Neuron (in vitro differentiated cells): ENCODE measurements at regions not wholly inside any gene's neighbourhood (a gene's known extent, or its start where the extent isn't known, plus 50 kb on each side); places are given as distances from the start of the nearest gene placed in this dataset.

Source experiments
- H2AFZ ChIP-seq: one replicate; pipeline ENCODE4 v1.6.1; 2013; ENCODE audit warnings: low read depth, mild to moderate bottlenecking, inconsistent platforms, low read length, moderate library complexity
- H3K27me3 ChIP-seq: one replicate; pipeline ENCODE4 v1.6.1; 2013; ENCODE audit warnings: low read length; ENCODE audit not compliant: insufficient read depth
- H3K36me3 ChIP-seq: one replicate; pipeline ENCODE4 v1.6.1; 2013; ENCODE audit warnings: low read length; ENCODE audit not compliant: insufficient read depth
- H3K4me1 ChIP-seq: one replicate; pipeline ENCODE4 v1.6.1; 2013; ENCODE audit warnings: low read length; ENCODE audit not compliant: insufficient read depth
- H3K4me3 ChIP-seq: 2 replicates; pipeline ENCODE4 v1.5.1; 2013; ENCODE audit warnings: mild to moderate bottlenecking, low read length, moderate library complexity
- H3K9me3 ChIP-seq: one replicate; pipeline ENCODE4 v1.6.1; 2013; ENCODE audit warnings: low read length

- no peaks in the 10 kb centered on the region for H3K36me3 ChIP-seq
- no peaks in the 10 kb centered on the region for H3K9me3 ChIP-seq
- no peak overlapping the region for H3K4me3 ChIP-seq
Measured at GRCh38 chr2:22481486-22482259, 903.3 kb upstream of the KLHL29 start.

GRCh38 chr2:22483036-22483435 lies 901.9 kb upstream of the KLHL29 start:
- Histone ChIP-seq H3K36me3 (no peaks in the 10 kb centered on the region), H3K4me3 (no peak overlapping the region), H3K4me1 (peaks cover 9% of the 10 kb centered on the region), H2AFZ (no peak overlapping the region), H3K27me3 (no peaks in the 10 kb centered on the region), H3K9me3 (no peaks in the 10 kb centered on the region)

More at GRCh38 chr2:22481486-22482259, 903.3 kb upstream of the KLHL29 start:
- no peaks in the 10 kb centered on the region for H3K27me3 ChIP-seq
- no peaks in the 10 kb centered on the region for H3K4me1 ChIP-seq
- H2AFZ ChIP-seq: no peak overlapping the region

- Histone ChIP-seq H3K27me3 (no peaks in the 10 kb centered on the region), H3K9me3 (no peaks in the 10 kb centered on the region), H3K4me1 (peaks cover 9% of the 10 kb centered on the region), H3K4me3 (no peak overlapping the region), H2AFZ (no peak overlapping the region), H3K36me3 (no peaks in the 10 kb centered on the region)
Measured at GRCh38 chr2:22485486-22485885, 899.5 kb upstream of the KLHL29 start.

GRCh38 chr2:22486343-22486742 lies 898.6 kb upstream of the KLHL29 start:
- H3K9me3 ChIP-seq: no peaks in the 10 kb centered on the region
- peaks cover 9% of the 10 kb centered on the region for H3K4me1 ChIP-seq
- H3K27me3 ChIP-seq: no peaks in the 10 kb centered on the region
- H3K36me3 ChIP-seq: no peaks in the 10 kb centered on the region
- no peak overlapping the region for H2AFZ ChIP-seq
- H3K4me3 ChIP-seq: no peak overlapping the region

- Histone ChIP-seq H3K36me3 (no peaks in the 10 kb centered on the region), H2AFZ (no peak overlapping the region), H3K4me1 (peaks cover 9% of the 10 kb centered on the region), H3K4me3 (no peak overlapping the region), H3K9me3 (no peaks in the 10 kb centered on the region), H3K27me3 (no peaks in the 10 kb centered on the region)
Measured at GRCh38 chr2:22487036-22487435, 897.9 kb upstream of the KLHL29 start.

GRCh38 chr2:22487541-22487940 lies 897.4 kb upstream of the KLHL29 start:
- Histone ChIP-seq H3K4me3 (no peak overlapping the region), H3K36me3 (no peaks in the 10 kb centered on the region), H3K9me3 (no peaks in the 10 kb centered on the region), H2AFZ (no peak overlapping the region), H3K27me3 (no peaks in the 10 kb centered on the region), H3K4me1 (peaks cover 9% of the 10 kb centered on the region)

- Histone ChIP-seq H2AFZ (no peak overlapping the region), H3K9me3 (no peaks in the 10 kb centered on the region), H3K36me3 (no peaks in the 10 kb centered on the region), H3K4me3 (no peak overlapping the region), H3K27me3 (no peaks in the 10 kb centered on the region), H3K4me1 (peaks cover 9% of the 10 kb centered on the region)
Measured at GRCh38 chr2:22491442-22491841, 893.5 kb upstream of the KLHL29 start.

- H3K9me3 ChIP-seq: no peaks in the 10 kb centered on the region
- H3K36me3 ChIP-seq: no peaks in the 10 kb centered on the region
- H3K27me3 ChIP-seq: no peaks in the 10 kb centered on the region
- peaks cover 4% of the 10 kb centered on the region for H3K4me1 ChIP-seq
- H2AFZ ChIP-seq: no peak overlapping the region
- no peak overlapping the region for H3K4me3 ChIP-seq
Measured at GRCh38 chr2:22494156-22494555, 890.8 kb upstream of the KLHL29 start.

- Histone ChIP-seq H3K27me3 (no peaks in the 10 kb centered on the region), H3K36me3 (no peaks in the 10 kb centered on the region), H2AFZ (no peak overlapping the region), H3K4me3 (no peak overlapping the region), H3K4me1 (peaks cover 4% of the 10 kb centered on the region), H3K9me3 (no peaks in the 10 kb centered on the region)
Measured at GRCh38 chr2:22497064-22497463, 887.9 kb upstream of the KLHL29 start.

- H3K9me3 ChIP-seq: no peaks in the 10 kb centered on the region
- H3K4me3 ChIP-seq: no peak overlapping the region
- no peaks in the 10 kb centered on the region for H3K36me3 ChIP-seq
- H3K4me1 ChIP-seq: peaks cover 4% of the 10 kb centered on the region
- H3K27me3 ChIP-seq: no peaks in the 10 kb centered on the region
- no peak overlapping the region for H2AFZ ChIP-seq
Measured at GRCh38 chr2:22497789-22498188, 887.2 kb upstream of the KLHL29 start.

GRCh38 chr2:22499082-22499839 lies 885.7 kb upstream of the KLHL29 start:
- Histone ChIP-seq H3K27me3 (no peaks in the 10 kb centered on the region), H3K9me3 (no peaks in the 10 kb centered on the region), H2AFZ (no peak overlapping the region), H3K4me1 (peaks cover 4% of the 10 kb centered on the region), H3K36me3 (no peaks in the 10 kb centered on the region), H3K4me3 (no peak overlapping the region)

- Histone ChIP-seq H3K9me3 (no peaks in the 10 kb centered on the region), H2AFZ (no peak overlapping the region), H3K27me3 (no peaks in the 10 kb centered on the region), H3K36me3 (no peaks in the 10 kb centered on the region), H3K4me3 (no peak overlapping the region), H3K4me1 (peaks cover 4% of the 10 kb centered on the region)
Measured at GRCh38 chr2:22500555-22500935, 884.4 kb upstream of the KLHL29 start.

GRCh38 chr2:22501851-22502250 lies 883.1 kb upstream of the KLHL29 start:
- Histone ChIP-seq H3K4me3 (no peak overlapping the region), H3K27me3 (no peaks in the 10 kb centered on the region), H3K36me3 (no peaks in the 10 kb centered on the region), H2AFZ (no peak overlapping the region), H3K4me1 (peaks cover 4% of the 10 kb centered on the region), H3K9me3 (no peaks in the 10 kb centered on the region)
